HUES64 (cell line): ENCODE measurements at regions not wholly inside any gene's neighbourhood (a gene's known extent, or its start where the extent isn't known, plus 50 kb on each side); places are given as distances from the start of the nearest gene placed in this dataset.
"Not testable (repeated sequence)": the region's sequence is repeated elsewhere in the genome, so short reads cannot be mapped to it uniquely, and the experiment has no call there.

Experiments
- H3K27ac ChIP-seq: 2 replicates; pipeline ENCODE4 v1.7.0; 2013; ENCODE audit warnings: low read depth, low read length, inconsistent platforms
- H3K27me3 ChIP-seq: 2 replicates; pipeline ENCODE4 v1.6.1; 2013; ENCODE audit warnings: mild to moderate bottlenecking, low read length; ENCODE audit not compliant: insufficient read depth
- H3K36me3 ChIP-seq: 2 replicates; pipeline ENCODE4 v1.6.1; 2013; ENCODE audit warnings: mild to moderate bottlenecking, low read length; ENCODE audit not compliant: insufficient read depth
- H3K4me1 ChIP-seq: 2 replicates; pipeline ENCODE4 v1.6.1; 2013; ENCODE audit warnings: mild to moderate bottlenecking, low read length, moderate library complexity; ENCODE audit not compliant: insufficient read depth
- H3K4me3 ChIP-seq: 2 replicates; pipeline ENCODE4 v1.5.1; 2013; ENCODE audit warnings: mild to moderate bottlenecking, low read length, moderate library complexity
- H3K9ac ChIP-seq: 2 replicates; pipeline ENCODE4 v1.6.1; 2013; ENCODE audit warnings: mild to moderate bottlenecking, low read depth, low read length
- H3K9me3 ChIP-seq: 2 replicates; pipeline ENCODE4 v1.6.1; 2013; ENCODE audit warnings: low read depth, low read length; ENCODE audit not compliant: insufficient read depth
- WGBS: fragments of 150-250, 120-280 bp; methylation state at CpG from one replicate; pipeline ENCODE4 v1.1.7; 2013; ENCODE audit warnings: missing lambda C conversion rate; 5-methylcytosine and 5-hydroxymethylcytosine counted together

- H3K4me3 ChIP-seq: no peak overlapping the region
- H3K27me3 ChIP-seq: no peaks in the 10 kb centered on the region
- WGBS: 97% methylated on average over 3 of the region's 3 CpGs
- no peaks in the 10 kb centered on the region for H3K36me3 ChIP-seq
- no peak overlapping the region for H3K27ac ChIP-seq
- peaks cover 7% of the 10 kb centered on the region; the same call in 1 of the 2 replicates for H3K9me3 ChIP-seq
- no peaks in the 10 kb centered on the region for H3K4me1 ChIP-seq
- H3K9ac ChIP-seq: no peak overlapping the region
These were observed 151.0 kb upstream of the KRAS start for GRCh38 chr12:25401547-25402345.

- Histone ChIP-seq H3K4me1 (no peaks in the 10 kb centered on the region), H3K4me3 (no peak overlapping the region), H3K27ac (no peak overlapping the region), H3K27me3 (no peaks in the 10 kb centered on the region), H3K36me3 (no peaks in the 10 kb centered on the region), H3K9me3 (peaks cover 7% of the 10 kb centered on the region; the same call in 1 of the 2 replicates), H3K9ac (no peak overlapping the region)
- WGBS: 63% methylated on average over 5 of the region's 6 CpGs
These were observed 146.3 kb upstream of the KRAS start for GRCh38 chr12:25397001-25397400.

- Histone ChIP-seq H3K4me1 (no peaks in the 10 kb centered on the region), H3K36me3 (no peaks in the 10 kb centered on the region), H3K9ac (no peak overlapping the region), H3K9me3 (no peaks in the 10 kb centered on the region), H3K27ac (no peak overlapping the region), H3K4me3 (no peak overlapping the region), H3K27me3 (no peaks in the 10 kb centered on the region)
- 100% methylated on average over 1 of the region's 1 CpG for WGBS
These were observed 144.5 kb upstream of the KRAS start for GRCh38 chr12:25395227-25395626.

- not testable (repeated sequence) for H3K27me3 ChIP-seq, H3K9me3 ChIP-seq, H3K4me3 ChIP-seq, H3K36me3 ChIP-seq, H3K4me1 ChIP-seq, H3K27ac ChIP-seq, H3K9ac ChIP-seq
- WGBS: 100% methylated on average over 2 of the region's 4 CpGs
These were observed 144.0 kb upstream of the KRAS start for GRCh38 chr12:25394775-25395174.

- Histone ChIP-seq H3K4me1 (no peaks in the 10 kb centered on the region), H3K27ac (no peak overlapping the region), H3K9me3 (no peaks in the 10 kb centered on the region), H3K36me3 (no peaks in the 10 kb centered on the region), H3K4me3 (no peak overlapping the region), H3K27me3 (no peaks in the 10 kb centered on the region), H3K9ac (no peak overlapping the region)
- WGBS: 93% methylated on average over 9 of the region's 9 CpGs
These were observed 143.3 kb upstream of the KRAS start for GRCh38 chr12:25394025-25394424.

GRCh38 chr12:25391346-25391745 lies 140.6 kb upstream of the KRAS start:
- H3K27me3 ChIP-seq: peaks cover 10% of the 10 kb centered on the region
- H3K9me3 ChIP-seq, H3K4me1 ChIP-seq, H3K4me3 ChIP-seq, H3K9ac ChIP-seq, H3K27ac ChIP-seq, H3K36me3 ChIP-seq: not testable (repeated sequence)
- WGBS: 98% methylated on average over 25 of the region's 25 CpGs

GRCh38 chr12:25388183-25388582 lies 137.5 kb upstream of the KRAS start:
- H3K4me3 ChIP-seq: no peak overlapping the region
- H3K9me3 ChIP-seq: no peaks in the 10 kb centered on the region
- H3K36me3 ChIP-seq: no peaks in the 10 kb centered on the region
- H3K4me1 ChIP-seq: peaks cover 11% of the 10 kb centered on the region; the same call in 1 of the 2 replicates
- 70% methylated on average over 4 of the region's 5 CpGs for WGBS
- no peak overlapping the region for H3K9ac ChIP-seq
- H3K27me3 ChIP-seq: peaks cover 20% of the 10 kb centered on the region
- H3K27ac ChIP-seq: no peak overlapping the region

- Histone ChIP-seq H3K36me3 (no peaks in the 10 kb centered on the region), H3K27ac (no peak overlapping the region), H3K9me3 (no peaks in the 10 kb centered on the region), H3K9ac (no peak overlapping the region), H3K4me1 (peaks cover 11% of the 10 kb centered on the region; the same call in 1 of the 2 replicates), H3K27me3 (peaks cover 20% of the 10 kb centered on the region), H3K4me3 (no peak overlapping the region)
- WGBS: 88% methylated on average over 1 of the region's 3 CpGs
These were observed 137.0 kb upstream of the KRAS start for GRCh38 chr12:25387732-25388050.

GRCh38 chr12:25386831-25387731 lies 136.4 kb upstream of the KRAS start:
- H3K9me3 ChIP-seq: no peaks in the 10 kb centered on the region
- peak overlapping the region; percentile 83 for H3K4me3 ChIP-seq
- peak overlapping the region; percentile 60; the same call in 1 of the 2 replicates for H3K27ac ChIP-seq
- no peaks in the 10 kb centered on the region for H3K36me3 ChIP-seq
- peak overlapping the region; percentile 98 for H3K9ac ChIP-seq
- 5% methylated on average over 17 of the region's 22 CpGs for WGBS
- peaks cover 11% of the 10 kb centered on the region; the same call in 1 of the 2 replicates for H3K4me1 ChIP-seq
- H3K27me3 ChIP-seq: peaks cover 20% of the 10 kb centered on the region

- Histone ChIP-seq H3K4me1 (peaks cover 11% of the 10 kb centered on the region; the same call in 1 of the 2 replicates), H3K36me3 (no peaks in the 10 kb centered on the region), H3K9me3 (no peaks in the 10 kb centered on the region), H3K4me3 (peak overlapping the region; percentile 83), H3K27me3 (peaks cover 20% of the 10 kb centered on the region), H3K9ac (peak overlapping the region; percentile 98), H3K27ac (peak overlapping the region; percentile 99)
- whole genome bisulfite sequencing: 17% methylated on average over 14 of the region's 14 CpGs
These were observed 134.1 kb upstream of the KRAS start for GRCh38 chr12:25384893-25385248.
